ENCODE measurements at regions not wholly inside any gene's neighbourhood (a gene's known extent, or its start where the extent isn't known, plus 50 kb on each side); places are given as distances from the start of the nearest gene placed in this dataset.
A peak's percentile ranks its signal among the peaks of the same experiment; 100 is the strongest.
"Not testable (repeated sequence)": the region's sequence is repeated elsewhere in the genome, so short reads cannot be mapped to it uniquely, and the experiment has no call there.

DNA sequence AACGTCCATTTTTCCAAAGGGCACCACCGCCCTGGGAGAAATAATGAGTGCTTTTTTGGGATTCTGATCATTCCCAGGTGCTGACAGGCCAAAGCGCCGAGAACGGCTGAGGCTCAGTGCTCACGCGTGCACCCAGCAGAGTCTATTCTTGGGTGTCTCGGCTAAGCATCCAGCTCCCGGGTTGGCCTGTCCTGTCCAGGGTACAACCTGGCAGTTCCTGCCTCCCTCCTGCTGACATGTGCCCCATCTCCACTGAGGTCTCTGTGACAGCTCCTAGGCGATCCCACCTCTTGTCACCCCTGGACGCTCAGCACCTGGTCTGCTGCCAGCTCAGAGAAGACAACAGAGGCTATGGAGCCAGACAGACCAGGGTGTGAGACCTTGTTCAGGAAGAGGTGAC lies 684.5 kb downstream of the PTPRU start:
- DNase-seq: peak; percentile 37
- H3K9me3 ChIP-seq: no peaks in the 10 kb centered on the region
- WGBS, 5 donors: 74 to 82% (median 77%) methylated on average over 11 of the region's 11 CpGs
- H3K27me3 ChIP-seq (replicated peaks in 1 of 7): peaks cover 0 to 27% (median 0%) of the 10 kb centered on the region in 7 donors
- H3K4me3 ChIP-seq: no peak overlapping the region
- intact Hi-C loops (cut with DNase I; ENCODE audit: low total_unique reads): no loop called here
- H3K36me3 ChIP-seq: no peaks in the 10 kb centered on the region
- TF ChIP-seq POLR2AphosphoS5 (IDR thresholded peaks at IDR 0.05) (no peak), POLR2A (IDR thresholded peaks at IDR 0.05) (no peak)
- TF ChIP-seq, protein P1, sequence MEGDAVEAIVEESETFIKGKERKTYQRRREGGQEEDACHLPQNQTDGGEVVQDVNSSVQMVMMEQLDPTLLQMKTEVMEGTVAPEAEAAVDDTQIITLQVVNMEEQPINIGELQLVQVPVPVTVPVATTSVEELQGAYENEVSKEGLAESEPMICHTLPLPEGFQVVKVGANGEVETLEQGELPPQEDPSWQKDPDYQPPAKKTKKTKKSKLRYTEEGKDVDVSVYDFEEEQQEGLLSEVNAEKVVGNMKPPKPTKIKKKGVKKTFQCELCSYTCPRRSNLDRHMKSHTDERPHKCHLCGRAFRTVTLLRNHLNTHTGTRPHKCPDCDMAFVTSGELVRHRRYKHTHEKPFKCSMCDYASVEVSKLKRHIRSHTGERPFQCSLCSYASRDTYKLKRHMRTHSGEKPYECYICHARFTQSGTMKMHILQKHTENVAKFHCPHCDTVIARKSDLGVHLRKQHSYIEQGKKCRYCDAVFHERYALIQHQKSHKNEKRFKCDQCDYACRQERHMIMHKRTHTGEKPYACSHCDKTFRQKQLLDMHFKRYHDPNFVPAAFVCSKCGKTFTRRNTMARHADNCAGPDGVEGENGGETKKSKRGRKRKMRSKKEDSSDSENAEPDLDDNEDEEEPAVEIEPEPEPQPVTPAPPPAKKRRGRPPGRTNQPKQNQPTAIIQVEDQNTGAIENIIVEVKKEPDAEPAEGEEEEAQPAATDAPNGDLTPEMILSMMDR (IDR thresholded peaks at IDR 0.05 in 8 of 11, conservative IDR thresholded peaks at IDR 0.05 in 3 of 11): no peak
- no peak overlapping the region for H3K27ac ChIP-seq
- H3K4me1 ChIP-seq: no peaks in the 10 kb centered on the region

DNA sequence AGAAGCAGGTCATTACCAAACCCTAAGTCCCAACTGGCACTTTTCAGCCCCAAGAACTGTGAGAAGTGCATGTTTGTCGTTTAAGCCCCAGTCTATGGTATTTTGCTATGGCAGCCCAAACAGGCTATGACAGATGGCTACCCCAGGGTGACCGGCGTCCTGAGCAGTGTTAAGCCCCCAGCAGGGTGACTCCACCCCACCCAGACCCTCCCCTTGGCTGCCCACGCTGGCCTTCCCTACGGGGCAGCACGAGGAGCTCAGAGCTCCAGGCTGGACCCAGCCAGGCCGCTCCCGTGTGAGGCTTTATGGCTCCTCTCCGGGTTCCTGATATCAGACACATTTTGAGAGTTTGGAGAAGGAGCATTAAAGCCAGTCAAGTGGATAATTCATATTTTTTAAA lies 684.0 kb downstream of the PTPRU start:
- H3K27ac ChIP-seq: no peak overlapping the region
- no peaks in the 10 kb centered on the region for H3K36me3 ChIP-seq
- H3K4me3 ChIP-seq: no peak overlapping the region
- TF ChIP-seq, protein P1 (IDR thresholded peaks at IDR 0.05 in 8 of 11, conservative IDR thresholded peaks at IDR 0.05 in 3 of 11): no peak
- TF ChIP-seq POLR2A (IDR thresholded peaks at IDR 0.05) (no peak), POLR2AphosphoS5 (IDR thresholded peaks at IDR 0.05) (no peak)
- no peaks in the 10 kb centered on the region for H3K9me3 ChIP-seq
- intact Hi-C loops (cut with DNase I; ENCODE audit: low total_unique reads): no loop called here
- H3K4me1 ChIP-seq: no peaks in the 10 kb centered on the region
- H3K27me3 ChIP-seq (replicated peaks in 1 of 7): peaks cover 0 to 26% (median 0%) of the 10 kb centered on the region in 7 donors
- 66 to 78% (median 70%) methylated on average over 7 to 9 of the region's 9 CpGs for whole genome bisulfite sequencing, 5 donors
- peak; percentile 44 for DNase-seq

DNA sequence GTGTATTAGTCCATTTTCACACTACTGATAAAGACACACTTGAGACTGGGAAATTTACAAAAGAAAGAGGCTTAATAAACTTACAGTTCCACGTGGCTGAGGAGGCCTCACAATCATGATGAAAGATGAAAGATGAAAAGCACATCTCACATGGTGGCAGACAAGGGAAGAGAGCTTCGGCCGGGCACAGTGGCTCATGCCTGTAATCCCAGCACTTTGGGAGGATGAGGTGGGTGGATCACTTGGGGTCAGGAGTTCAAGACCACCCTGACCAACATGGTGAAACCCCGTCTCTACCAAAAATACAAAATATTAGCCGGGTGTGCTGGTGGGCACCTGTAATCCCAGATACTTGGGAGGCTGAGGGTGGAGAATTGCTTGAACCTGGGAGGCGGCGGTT lies 682.7 kb downstream of the PTPRU start:
- peaks cover 0 to 26% (median 0%) of the 10 kb centered on the region in 7 donors for H3K27me3 ChIP-seq (replicated peaks in 1 of 7)
- H3K36me3 ChIP-seq; H3K27ac ChIP-seq; H3K4me3 ChIP-seq; H3K9me3 ChIP-seq; H3K4me1 ChIP-seq; DNase-seq; intact Hi-C loops (cut with DNase I; ENCODE audit: low total_unique reads): not testable (repeated sequence)
- WGBS, 5 donors: 86 to 90% (median 87%) methylated on average over 7 of the region's 7 CpGs

DNA sequence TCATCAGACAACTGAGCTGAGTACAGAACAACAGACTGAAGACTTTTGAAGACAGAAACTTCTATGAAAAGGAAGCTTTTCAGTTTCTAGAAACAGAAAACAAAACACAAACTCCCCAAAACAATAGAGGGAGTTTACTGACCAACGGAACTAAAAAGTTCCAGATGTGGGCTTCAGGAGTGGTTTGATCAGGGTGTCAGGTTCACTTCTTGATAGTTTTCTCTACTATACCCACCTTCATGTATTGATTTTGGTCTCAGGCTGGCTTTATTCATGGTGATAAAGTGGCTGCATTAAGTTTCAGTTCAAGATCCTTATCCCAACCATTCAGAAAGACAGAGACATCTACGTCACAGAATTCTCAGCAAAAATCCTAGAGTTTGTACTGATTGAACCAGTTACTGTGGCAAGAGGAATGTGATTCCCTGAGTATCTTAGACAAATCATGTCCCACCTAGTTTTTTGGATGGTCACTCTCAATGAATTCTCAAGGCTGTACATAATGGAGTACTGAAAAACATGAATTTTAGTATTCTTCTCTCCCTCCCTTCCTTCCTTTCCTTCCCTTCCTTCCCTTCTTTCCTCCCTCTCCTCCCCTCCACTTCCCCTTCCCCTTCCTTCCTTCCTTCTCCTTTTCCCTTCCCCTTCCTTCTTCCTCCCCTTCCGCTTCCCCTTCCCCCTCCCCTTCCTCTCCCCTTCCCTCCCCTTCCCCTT lies 680.5 kb downstream of the PTPRU start:
- WGBS, 5 donors: 82 to 96% (median 83%) methylated on average over 3 of the region's 3 CpGs
- H3K27me3 ChIP-seq (replicated peaks in 1 of 7): peaks cover 0 to 29% (median 0%) of the 10 kb centered on the region in 7 donors
- H3K27ac ChIP-seq: no peak overlapping the region
- DNase-seq: no peak
- no peak overlapping the region for H3K4me3 ChIP-seq
- TF ChIP-seq POLR2AphosphoS5 (IDR thresholded peaks at IDR 0.05) (no peak), POLR2A (IDR thresholded peaks at IDR 0.05) (no peak)
- TF ChIP-seq, protein P1 (IDR thresholded peaks at IDR 0.05 in 8 of 11, conservative IDR thresholded peaks at IDR 0.05 in 3 of 11): no peak
- no peaks in the 10 kb centered on the region for H3K9me3 ChIP-seq
- no peaks in the 10 kb centered on the region for H3K36me3 ChIP-seq
- intact Hi-C loops (cut with DNase I; ENCODE audit: low total_unique reads): no loop called here
- no peaks in the 10 kb centered on the region for H3K4me1 ChIP-seq

Data from spleen (tissue), 11 donors.